GM12891 (cell line): ENCODE measurements at regions not wholly inside any gene's neighbourhood (a gene's known extent, or its start where the extent isn't known, plus 50 kb on each side); places are given as distances from the start of the nearest gene placed in this dataset.

Source experiments
- DNase-seq: peaks from one replicate; pipeline ENCODE4 v3.0.0; 2011; ENCODE audit warnings: low spot score; ENCODE audit not compliant: insufficient read length
- FAIRE-seq: peaks from 2 replicates; lab custom pipeline; 2011; peaks lifted over from hg19 to GRCh38; lab: Jason Lieb, UNC
- PAX5 ChIP-seq: IDR thresholded peaks from 2 replicates; pipeline ENCODE4 v1.6.1; 2011; ENCODE audit warnings: low read length, moderate library complexity, mild to moderate bottlenecking; ENCODE audit not compliant: insufficient read depth, severe bottlenecking
- POLR2A ChIP-seq: IDR thresholded peaks from 2 replicates; pipeline ENCODE4 v1.6.1; 2011; ENCODE audit warnings: low read depth, low read length, control low read depth
- POLR2AphosphoS5 ChIP-seq: IDR thresholded peaks from 2 replicates; pipeline ENCODE4 v1.6.1; 2011; ENCODE audit warnings: low read depth, low read length, control low read depth
- POU2F2 ChIP-seq: IDR thresholded peaks from 2 replicates; pipeline ENCODE4 v1.6.1; 2011; ENCODE audit warnings: low read depth, mild to moderate bottlenecking, control low read depth, low read length, moderate library complexity
- SPI1 ChIP-seq: IDR thresholded peaks from 2 replicates; pipeline ENCODE4 v1.6.1; 2011; ENCODE audit warnings: low read depth, low read length, control low read depth
- TAF1 ChIP-seq: IDR thresholded peaks from 2 replicates; pipeline ENCODE4 v1.6.1; 2011; ENCODE audit warnings: low read depth, low read length, control low read depth

GRCh38 chr4:29243851-29244250 is 1476.3 kb upstream of the PCDH7 start:
- FAIRE-seq (no peak), DNase-seq (no peak)
- TF ChIP-seq POU2F2 (no peak), SPI1 (no peak), POLR2A (no peak), PAX5 (no peak)

DNA sequence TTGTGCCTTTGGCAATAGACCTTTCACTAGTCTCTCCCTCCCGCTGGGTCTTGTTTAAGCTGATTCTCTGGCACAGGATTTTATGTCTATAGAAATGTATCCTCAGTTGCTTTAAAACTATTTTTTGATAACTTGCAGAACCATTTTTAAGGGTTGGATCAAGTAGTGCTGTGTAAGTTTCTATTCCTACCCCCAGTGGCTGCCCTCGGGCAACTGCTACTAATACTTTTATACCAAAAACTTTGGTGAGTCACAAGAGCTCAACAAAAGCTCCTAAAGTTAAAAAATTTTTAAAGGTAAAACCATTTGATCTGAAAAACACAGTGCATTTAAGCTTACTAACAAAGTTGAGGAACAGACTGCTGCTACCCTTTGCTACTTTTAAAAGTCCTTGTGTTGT is 1460.6 kb upstream of the PCDH7 start:
- TF ChIP-seq TAF1, result no peak
- no peak for TF ChIP-seq POLR2AphosphoS5
- TF ChIP-seq PAX5, result no peak
- TF ChIP-seq POLR2A, result no peak
- no peak for TF ChIP-seq SPI1
- TF ChIP-seq POU2F2, result no peak
- DNase-seq, result no peak
- FAIRE-seq, result no peak

- FAIRE-seq, result no peak
- TF ChIP-seq TAF1, result no peak
- TF ChIP-seq POLR2AphosphoS5, result no peak
- TF ChIP-seq POU2F2, result no peak
- no peak for DNase-seq
These were observed 1457.2 kb upstream of the PCDH7 start for GRCh38 chr4:29262986-29263385.

DNA sequence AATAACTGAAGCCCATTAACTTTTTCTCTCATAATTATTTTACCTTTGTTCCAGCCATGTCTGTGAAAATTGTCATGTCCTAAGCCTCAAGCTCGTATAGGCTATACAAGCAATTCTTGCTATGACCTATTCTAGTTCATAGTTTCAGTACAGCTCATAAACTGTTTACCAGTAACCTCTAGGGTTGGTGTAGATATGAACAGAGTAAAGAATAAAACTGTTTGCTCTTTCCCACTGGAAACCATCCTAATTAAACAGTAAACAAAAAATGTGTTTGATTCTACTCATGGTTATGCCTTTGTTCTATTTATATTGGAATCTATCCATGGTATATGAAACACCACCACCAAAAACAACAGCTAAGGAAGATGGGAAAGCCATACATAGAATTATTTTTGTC is 1444.0 kb upstream of the PCDH7 start:
- DNase-seq (no peak), FAIRE-seq (no peak)

GRCh38 chr4:29277381-29277780 is 1442.8 kb upstream of the PCDH7 start:
- TF ChIP-seq POLR2AphosphoS5 (no peak), TAF1 (no peak), POU2F2 (no peak), POLR2A (no peak), SPI1 (no peak), PAX5 (no peak)
- DNase-seq (no peak), FAIRE-seq (no peak)

More for the DNA sequence above, 1444.0 kb upstream of the PCDH7 start:
- TF ChIP-seq SPI1 (no peak), POLR2A (no peak), TAF1 (no peak), POU2F2 (no peak), POLR2AphosphoS5 (no peak), PAX5 (no peak)

- no peak for FAIRE-seq
- no peak for TF ChIP-seq POU2F2
- TF ChIP-seq POLR2AphosphoS5, result no peak
- TF ChIP-seq PAX5, result no peak
- TF ChIP-seq TAF1, result no peak
- no peak for TF ChIP-seq POLR2A
- no peak for TF ChIP-seq SPI1
- DNase-seq, result no peak
These were observed 1441.6 kb upstream of the PCDH7 start for GRCh38 chr4:29278585-29278984.

GRCh38 chr4:29289118-29289517 is 1431.1 kb upstream of the PCDH7 start:
- TF ChIP-seq POLR2A, result no peak
- FAIRE-seq (no peak), DNase-seq (no peak)

- no peak for FAIRE-seq
- TF ChIP-seq TAF1 (no peak), PAX5 (no peak), POLR2AphosphoS5 (no peak), SPI1 (no peak), POU2F2 (no peak), POLR2A (no peak)
- DNase-seq, result no peak
These were observed 1424.9 kb upstream of the PCDH7 start for GRCh38 chr4:29295280-29295679.

DNA sequence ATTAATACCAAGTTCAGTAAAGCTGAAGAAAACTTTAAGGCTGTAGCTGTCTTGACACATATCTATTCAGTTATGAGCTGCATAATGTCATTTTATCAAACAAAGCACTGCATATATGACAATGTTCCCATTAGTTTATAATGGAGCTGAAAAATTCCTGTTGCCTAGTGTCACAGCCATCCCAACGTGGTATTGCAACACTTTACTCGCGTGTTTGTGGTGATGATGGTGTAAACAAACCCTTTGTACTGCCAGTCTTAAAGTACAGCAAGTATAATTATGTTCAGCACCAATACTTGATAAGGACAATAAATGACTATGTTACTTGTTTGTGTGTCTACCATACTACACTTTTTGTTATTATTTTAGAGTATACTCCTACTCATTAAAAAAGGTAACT is 1415.6 kb upstream of the PCDH7 start:
- DNase-seq (no peak), FAIRE-seq (no peak)
- TF ChIP-seq SPI1 (no peak), PAX5 (no peak), TAF1 (no peak), POLR2A (no peak), POLR2AphosphoS5 (no peak), POU2F2 (no peak)

DNA sequence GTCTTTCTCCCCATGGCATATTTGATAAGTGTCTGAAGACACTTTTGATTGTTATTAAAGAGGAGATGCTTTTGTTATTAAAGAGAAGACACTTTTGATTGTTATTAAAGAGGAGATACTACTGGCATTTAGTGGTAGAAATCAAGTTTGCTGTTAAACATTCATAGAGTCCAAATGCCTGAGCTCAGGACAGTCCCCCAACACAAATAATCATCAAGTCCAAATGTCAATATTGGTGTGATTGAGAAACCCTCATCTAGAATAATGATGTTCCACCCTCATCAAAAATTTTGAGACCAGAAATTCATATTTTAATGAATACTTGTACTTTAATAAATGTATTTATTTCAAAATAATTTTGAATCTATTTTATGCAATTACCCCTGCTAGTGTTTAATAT is 1412.9 kb upstream of the PCDH7 start:
- DNase-seq (no peak), FAIRE-seq (no peak)
- no peak for TF ChIP-seq TAF1
- TF ChIP-seq PAX5, result no peak
- no peak for TF ChIP-seq POLR2AphosphoS5
- TF ChIP-seq SPI1, result no peak
- TF ChIP-seq POLR2A, result no peak
- TF ChIP-seq POU2F2, result no peak

GRCh38 chr4:29307755-29308154 is 1412.4 kb upstream of the PCDH7 start:
- no peak for TF ChIP-seq SPI1
- no peak for TF ChIP-seq POLR2AphosphoS5
- no peak for TF ChIP-seq POU2F2
- TF ChIP-seq POLR2A, result no peak
- TF ChIP-seq TAF1, result no peak
- no peak for FAIRE-seq
- no peak for DNase-seq
